OCI-LY3 (cell line): ENCODE measurements at regions not wholly inside any gene's neighbourhood (a gene's known extent, or its start where the extent isn't known, plus 50 kb on each side); places are given as distances from the start of the nearest gene placed in this dataset.

Experiments
- H2AFZ ChIP-seq: fragments of 200-600, 300-600 bp; shearing (Covaris generic); 2 replicates; pipeline ENCODE4 v1.6.0; 2014; ENCODE audit warnings: antibody characterized with exemption, low read depth, low read length
- H3K27ac ChIP-seq: fragments of 200-600, 300-600 bp; sonication (generic); 2 replicates; pipeline ENCODE4 v1.5.1; 2014; ENCODE audit warnings: mild to moderate bottlenecking, low read length, moderate library complexity, mixed read lengths
- H3K27me3 ChIP-seq: fragments of 200-600, 300-600 bp; sonication (generic); 2 replicates; pipeline ENCODE4 v1.6.1; 2014; ENCODE audit warnings: low read depth, low read length, mixed read lengths
- H3K36me3 ChIP-seq: fragments of 200-600, 300-600 bp; sonication (generic); replicated peaks from 2 replicates; pipeline ENCODE3; 2014; ENCODE audit warnings: low read depth, low read length, mixed read lengths
- H3K4me1 ChIP-seq: fragments of 300-600, 200-600 bp; sonication (generic); 2 replicates; pipeline ENCODE4 v1.6.1; 2014; ENCODE audit warnings: low read length, mixed read lengths
- H3K4me2 ChIP-seq: fragments of 200-600, 300-600 bp; sonication (generic); 2 replicates; pipeline ENCODE4 v1.6.1; 2014; ENCODE audit warnings: low read length, mixed read lengths
- H3K4me3 ChIP-seq: fragments of 300-600, 200-600 bp; sonication (generic); 2 replicates; pipeline ENCODE4 v1.5.1; 2014; ENCODE audit warnings: antibody characterized with exemption, mild to moderate bottlenecking, low read length, moderate library complexity
- H3K79me2 ChIP-seq: fragments of 300-600, 200-600 bp; shearing (Covaris generic); 2 replicates; pipeline ENCODE4 v1.6.1; 2014; ENCODE audit warnings: mild to moderate bottlenecking, low read length, mixed read lengths
- H3K9ac ChIP-seq: fragments of 300-600, 200-600 bp; shearing (Covaris generic); 2 replicates; pipeline ENCODE4 v1.6.0; 2014; ENCODE audit warnings: mild to moderate bottlenecking, low read length, moderate library complexity
- H3K9me3 ChIP-seq: fragments of 200-600, 300-600 bp; shearing (Covaris generic); 2 replicates; pipeline ENCODE4 v1.6.1; 2014; ENCODE audit warnings: low read length, mixed read lengths; ENCODE audit not compliant: insufficient read depth
- H4K20me1 ChIP-seq: fragments of 200-600, 300-600 bp; sonication (generic); 2 replicates; pipeline ENCODE4 v1.6.1; 2016; ENCODE audit warnings: low read length, mixed read lengths; ENCODE audit not compliant: insufficient read depth
- EZH2phosphoT487 ChIP-seq: fragments of 200-600 bp; shearing (Covaris generic); IDR thresholded peaks from 2 replicates; pipeline ENCODE4 v1.6.1; 2018; ENCODE audit warnings: antibody characterized with exemption, mixed run types, low read depth
- TF ChIP-seq, protein P1 (sequence below): fragments of 200-600, 300-600 bp; sonication (generic); IDR thresholded peaks from 2 replicates; pipeline ENCODE4 v1.5.1; 2014; ENCODE audit warnings: antibody characterized with exemption, low read length, low read depth

DNA sequence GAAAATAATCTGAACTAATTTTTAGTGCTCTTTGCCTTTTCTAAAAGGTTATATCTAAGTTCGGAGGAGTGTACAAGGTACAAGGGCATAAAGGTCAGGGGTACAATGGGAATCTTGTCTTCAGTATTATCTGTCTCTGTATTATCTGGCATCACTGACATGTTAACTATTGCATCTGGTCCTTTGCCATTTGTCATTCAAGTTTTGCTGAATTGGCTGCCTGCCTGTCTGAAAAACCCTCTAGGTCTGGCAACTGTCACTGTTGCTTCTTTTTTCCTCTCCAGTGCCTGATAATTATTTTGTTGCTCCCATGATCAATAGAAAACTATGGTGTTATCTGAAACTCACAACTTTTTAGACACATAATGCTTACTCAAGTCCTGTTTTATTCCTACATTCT lies 112.5 kb upstream of the STK26 start:
- no peak overlapping the region for H3K4me3 ChIP-seq
- H3K27ac ChIP-seq = no peak overlapping the region
- H3K9ac ChIP-seq = no peak overlapping the region
- H3K36me3 ChIP-seq = no peaks in the 10 kb centered on the region
- no peaks in the 10 kb centered on the region for H4K20me1 ChIP-seq
- TF ChIP-seq, protein P1, sequence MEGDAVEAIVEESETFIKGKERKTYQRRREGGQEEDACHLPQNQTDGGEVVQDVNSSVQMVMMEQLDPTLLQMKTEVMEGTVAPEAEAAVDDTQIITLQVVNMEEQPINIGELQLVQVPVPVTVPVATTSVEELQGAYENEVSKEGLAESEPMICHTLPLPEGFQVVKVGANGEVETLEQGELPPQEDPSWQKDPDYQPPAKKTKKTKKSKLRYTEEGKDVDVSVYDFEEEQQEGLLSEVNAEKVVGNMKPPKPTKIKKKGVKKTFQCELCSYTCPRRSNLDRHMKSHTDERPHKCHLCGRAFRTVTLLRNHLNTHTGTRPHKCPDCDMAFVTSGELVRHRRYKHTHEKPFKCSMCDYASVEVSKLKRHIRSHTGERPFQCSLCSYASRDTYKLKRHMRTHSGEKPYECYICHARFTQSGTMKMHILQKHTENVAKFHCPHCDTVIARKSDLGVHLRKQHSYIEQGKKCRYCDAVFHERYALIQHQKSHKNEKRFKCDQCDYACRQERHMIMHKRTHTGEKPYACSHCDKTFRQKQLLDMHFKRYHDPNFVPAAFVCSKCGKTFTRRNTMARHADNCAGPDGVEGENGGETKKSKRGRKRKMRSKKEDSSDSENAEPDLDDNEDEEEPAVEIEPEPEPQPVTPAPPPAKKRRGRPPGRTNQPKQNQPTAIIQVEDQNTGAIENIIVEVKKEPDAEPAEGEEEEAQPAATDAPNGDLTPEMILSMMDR = no peak
- no peak for TF ChIP-seq EZH2phosphoT487
- peaks cover 7% of the 10 kb centered on the region; the same call in 1 of the 2 replicates for H3K27me3 ChIP-seq
- H3K4me2 ChIP-seq = no peak overlapping the region
- H3K4me1 ChIP-seq = no peaks in the 10 kb centered on the region
- H3K9me3 ChIP-seq = no peaks in the 10 kb centered on the region
- no peaks in the 10 kb centered on the region for H3K79me2 ChIP-seq
- H2AFZ ChIP-seq = no peak overlapping the region

DNA sequence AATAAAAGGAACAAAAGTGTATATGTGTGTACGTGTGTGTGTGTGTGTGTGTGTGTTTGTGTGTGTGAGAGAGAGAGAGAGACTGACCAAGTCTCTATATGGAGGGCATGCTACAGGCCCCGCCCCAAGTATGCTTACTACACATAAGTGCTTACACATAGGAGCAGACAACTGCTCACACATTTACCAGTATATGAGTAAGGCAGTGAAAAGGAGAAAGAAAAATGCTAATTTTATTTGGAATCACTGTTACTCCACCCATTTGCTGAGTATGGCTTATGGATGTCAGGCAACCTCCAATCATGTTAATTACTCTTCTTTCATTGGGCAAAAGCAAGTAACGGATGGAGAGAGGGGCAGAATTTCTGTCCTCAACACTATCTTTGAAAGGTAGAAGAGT lies 107.6 kb upstream of the STK26 start:
- no peaks in the 10 kb centered on the region for H3K4me1 ChIP-seq
- H3K27me3 ChIP-seq = peaks cover 4% of the 10 kb centered on the region; the same call in 1 of the 2 replicates
- H3K36me3 ChIP-seq = no peaks in the 10 kb centered on the region
- H4K20me1 ChIP-seq = no peaks in the 10 kb centered on the region
- H3K4me3 ChIP-seq = no peak overlapping the region
- H3K9me3 ChIP-seq = no peaks in the 10 kb centered on the region
- H3K4me2 ChIP-seq = no peak overlapping the region
- no peak for TF ChIP-seq EZH2phosphoT487
- TF ChIP-seq, protein P1 = no peak
- no peak overlapping the region for H3K27ac ChIP-seq
- no peaks in the 10 kb centered on the region for H3K79me2 ChIP-seq
- no peak overlapping the region for H3K9ac ChIP-seq
- no peak overlapping the region for H2AFZ ChIP-seq

DNA sequence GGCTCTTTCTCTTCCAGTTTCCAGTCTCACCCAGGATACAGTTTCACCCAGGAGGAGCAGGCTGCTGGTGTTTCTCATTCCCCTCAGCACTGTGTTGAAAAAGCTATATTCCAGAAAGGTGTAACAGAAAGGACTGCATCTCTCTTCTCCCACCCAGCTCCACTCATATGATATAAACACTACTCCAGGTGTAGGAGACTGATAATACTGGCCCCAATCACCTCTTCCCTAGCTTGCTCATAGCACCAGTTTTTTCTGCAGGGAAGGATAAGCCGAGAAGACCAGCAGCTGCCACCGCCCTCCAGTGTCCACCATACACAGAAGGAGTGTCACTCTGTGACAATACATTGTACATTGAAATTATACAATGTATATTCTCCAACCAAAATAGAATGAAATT lies 105.5 kb upstream of the STK26 start:
- Histone ChIP-seq H2AFZ (no peak overlapping the region), H3K4me3 (no peak overlapping the region), H3K9me3 (no peaks in the 10 kb centered on the region), H3K4me2 (no peak overlapping the region), H3K36me3 (no peaks in the 10 kb centered on the region), H3K9ac (no peak overlapping the region), H3K27ac (no peak overlapping the region), H3K4me1 (no peaks in the 10 kb centered on the region), H3K27me3 (no peaks in the 10 kb centered on the region), H4K20me1 (no peaks in the 10 kb centered on the region), H3K79me2 (no peaks in the 10 kb centered on the region)
- TF ChIP-seq, protein P1 = no peak
- TF ChIP-seq EZH2phosphoT487 = no peak

DNA sequence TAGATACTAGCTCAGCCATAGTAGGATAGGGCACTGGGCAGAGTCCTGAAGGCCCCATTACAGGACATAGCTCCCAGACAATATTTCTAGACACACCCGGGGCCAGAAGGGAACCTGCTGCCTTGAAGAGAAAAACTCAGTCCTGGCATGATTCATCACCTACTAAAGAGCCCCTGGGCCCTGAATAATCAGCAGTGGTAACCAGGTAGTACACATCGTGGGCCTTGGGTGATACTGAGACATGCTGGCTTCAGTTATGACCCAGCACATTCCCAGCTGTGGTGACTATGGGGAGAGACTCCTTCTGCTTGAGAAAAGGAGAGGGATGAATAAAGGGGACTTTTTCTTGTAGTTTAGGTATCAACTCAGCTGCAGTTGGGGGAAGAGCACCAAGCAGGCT lies 104.3 kb upstream of the STK26 start:
- no peak for TF ChIP-seq EZH2phosphoT487
- TF ChIP-seq, protein P1 = no peak
- Histone ChIP-seq H4K20me1 (no peaks in the 10 kb centered on the region), H2AFZ (no peak overlapping the region), H3K4me1 (no peaks in the 10 kb centered on the region), H3K4me2 (no peak overlapping the region), H3K9ac (no peak overlapping the region), H3K9me3 (no peaks in the 10 kb centered on the region), H3K27me3 (no peaks in the 10 kb centered on the region), H3K36me3 (no peaks in the 10 kb centered on the region), H3K4me3 (no peak overlapping the region), H3K79me2 (no peaks in the 10 kb centered on the region), H3K27ac (no peak overlapping the region)
